NCI-H526 (cell line): ENCODE measurements at regions not wholly inside any gene's neighbourhood (a gene's known extent, or its start where the extent isn't known, plus 50 kb on each side); places are given as distances from the start of the nearest gene placed in this dataset.
"Not testable (repeated sequence)": the region's sequence is repeated elsewhere in the genome, so short reads cannot be mapped to it uniquely, and the experiment has no call there.

Experiments
- DNase-seq, 2 experiments: peaks; one replicate each; lab custom pipeline; 2025; lab: John Stamatoyannopoulos, UW

- no peak for DNase-seq
Observed at GRCh38 chrX:77003530-77003929, 443.7 kb upstream of the FGF16 start.

- DNase-seq: no peak
Observed at GRCh38 chrX:77003956-77004355, 443.2 kb upstream of the FGF16 start.

- DNase-seq: no peak
Observed at GRCh38 chrX:77009691-77010090, 437.5 kb upstream of the FGF16 start.

GRCh38 chrX:77014377-77015372, 432.5 kb upstream of the FGF16 start:
- DNase-seq: peak; percentile 81 to 84

- no peak for DNase-seq
Observed at GRCh38 chrX:77017093-77017492, 430.1 kb upstream of the FGF16 start.

- peak; percentile 54 to 63 for DNase-seq
Observed at GRCh38 chrX:77046180-77046810, 400.9 kb upstream of the FGF16 start.

- no peak for DNase-seq
Observed at GRCh38 chrX:77060572-77060971, 386.6 kb upstream of the FGF16 start.

- DNase-seq: no peak
Observed at GRCh38 chrX:77061022-77061421, 386.2 kb upstream of the FGF16 start.

GRCh38 chrX:77061545-77061944, 385.6 kb upstream of the FGF16 start:
- no peak for DNase-seq

GRCh38 chrX:77065896-77066295, 381.3 kb upstream of the FGF16 start:
- no peak for DNase-seq

- no peak for DNase-seq
Observed at GRCh38 chrX:77070202-77070918, 376.8 kb upstream of the FGF16 start.

GRCh38 chrX:77076896-77077295, 370.3 kb upstream of the FGF16 start:
- no peak for DNase-seq

- not testable (repeated sequence) for DNase-seq
Observed at GRCh38 chrX:77081237-77081636, 366.0 kb upstream of the FGF16 start.

GRCh38 chrX:77085372-77085771, 361.8 kb upstream of the FGF16 start:
- DNase-seq: no peak

GRCh38 chrX:77087529-77088169, 359.5 kb upstream of the FGF16 start:
- no peak for DNase-seq

GRCh38 chrX:77088233-77088632, 359.0 kb upstream of the FGF16 start:
- no peak for DNase-seq

- DNase-seq: no peak
Observed at GRCh38 chrX:77114501-77114900, 332.7 kb upstream of the FGF16 start.

GRCh38 chrX:77118686-77119085, 328.5 kb upstream of the FGF16 start:
- DNase-seq: no peak

GRCh38 chrX:77119706-77120105, 327.5 kb upstream of the FGF16 start:
- no peak for DNase-seq

GRCh38 chrX:77123917-77124316, 323.3 kb upstream of the FGF16 start:
- not testable (repeated sequence) for DNase-seq

- not testable (repeated sequence) for DNase-seq
Observed at GRCh38 chrX:77127571-77127970, 319.6 kb upstream of the FGF16 start.

GRCh38 chrX:77143907-77144306, 303.3 kb upstream of the FGF16 start:
- DNase-seq: no peak
